Activated T-cell treated with anti-CD3 and anti-CD28 coated beads for 4 hours (primary cell): ENCODE measurements at regions not wholly inside any gene's neighbourhood (a gene's known extent, or its start where the extent isn't known, plus 50 kb on each side); places are given as distances from the start of the nearest gene placed in this dataset.
"Not testable (repeated sequence)": the region's sequence is repeated elsewhere in the genome, so short reads cannot be mapped to it uniquely, and the experiment has no call there.

Source experiments
- DNase-seq: peaks from one replicate; pipeline ENCODE4 v3.0.0-alpha.2; 2020

DNA sequence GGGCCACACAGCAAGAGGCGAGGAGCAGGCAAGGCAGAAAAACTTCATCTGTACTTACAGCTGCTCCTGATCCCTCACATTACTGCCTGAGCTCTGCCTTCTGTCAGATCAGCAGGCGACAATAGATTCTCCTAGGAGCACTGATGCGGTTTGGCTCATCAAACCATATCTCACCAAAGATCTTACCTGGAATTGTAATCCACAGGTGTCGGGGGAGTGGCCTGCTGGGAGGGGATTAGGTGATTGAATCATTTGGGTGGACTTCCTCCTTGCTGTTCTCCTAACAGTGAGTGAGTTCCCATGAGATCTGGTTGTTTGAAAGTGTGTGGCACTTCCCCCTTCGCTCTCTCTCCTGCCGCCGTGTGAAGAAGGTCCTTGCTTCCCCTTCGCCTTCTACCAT lies 647.3 kb downstream of the SOCS6 start:
- no peak for DNase-seq

DNA sequence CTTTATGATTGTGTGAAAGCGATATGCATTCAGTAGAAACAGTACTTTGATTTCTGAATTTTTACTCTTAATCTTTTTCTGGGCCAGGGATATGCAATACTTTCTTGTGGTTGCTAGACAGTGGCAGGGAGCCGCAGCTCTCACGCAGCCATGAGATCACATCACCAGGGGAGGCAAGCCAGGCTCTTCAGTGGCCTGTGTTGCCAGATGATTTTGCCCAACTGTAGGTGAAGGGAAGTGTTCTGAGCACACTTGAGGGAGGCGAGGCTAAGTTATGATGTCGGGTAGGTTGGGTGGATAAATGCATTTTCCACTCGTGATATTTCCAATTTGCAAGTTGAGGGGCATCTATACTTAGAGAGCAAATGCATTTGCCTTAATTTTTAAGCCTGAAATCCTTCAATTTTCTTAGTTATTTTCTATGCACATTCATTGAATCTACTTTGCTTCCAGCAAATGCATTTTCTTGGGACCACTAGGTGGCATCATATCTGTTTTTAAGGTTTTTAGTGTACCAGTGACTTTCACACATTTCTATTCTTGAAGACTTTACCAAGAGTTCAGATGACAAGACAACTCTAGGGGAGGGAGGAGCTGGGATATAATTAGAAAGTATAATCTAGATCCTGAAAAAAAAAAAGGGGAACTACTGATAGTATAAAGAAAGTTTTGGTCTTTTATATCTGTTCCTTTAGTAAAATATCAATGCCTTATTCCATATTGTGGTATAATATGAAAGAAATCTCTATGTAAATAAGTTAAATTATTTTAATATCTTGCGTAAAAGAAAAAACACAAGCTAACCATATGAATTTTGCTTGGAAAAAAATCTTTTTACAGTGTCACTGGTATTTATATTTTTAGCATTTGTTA lies 643.3 kb downstream of the SOCS6 start:
- DNase-seq, result no peak

- no peak for DNase-seq
Observed at GRCh38 chr18:70920840-70921374, 632.1 kb downstream of the SOCS6 start.

- DNase-seq, result no peak
Observed at GRCh38 chr18:70907673-70908072, 618.8 kb downstream of the SOCS6 start.

DNA sequence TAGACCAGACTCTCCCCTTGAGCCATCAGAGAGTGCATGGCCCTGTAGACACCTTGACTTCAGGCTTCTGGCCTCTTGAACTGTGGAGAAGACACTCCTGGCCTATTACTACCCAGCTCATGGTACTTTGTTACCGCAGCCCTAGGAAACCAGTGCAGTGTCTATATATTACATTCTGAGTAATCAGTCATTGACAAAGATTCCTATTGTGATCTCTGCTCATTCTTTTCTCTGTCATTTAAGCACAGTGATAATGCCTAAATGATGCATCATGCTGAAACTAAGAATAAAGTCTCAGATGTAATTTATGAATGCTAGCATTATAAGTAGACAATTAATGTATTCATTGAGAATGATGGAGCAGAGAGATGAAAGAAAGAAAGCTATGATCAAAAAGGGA lies 603.5 kb downstream of the SOCS6 start:
- DNase-seq, result no peak

DNA sequence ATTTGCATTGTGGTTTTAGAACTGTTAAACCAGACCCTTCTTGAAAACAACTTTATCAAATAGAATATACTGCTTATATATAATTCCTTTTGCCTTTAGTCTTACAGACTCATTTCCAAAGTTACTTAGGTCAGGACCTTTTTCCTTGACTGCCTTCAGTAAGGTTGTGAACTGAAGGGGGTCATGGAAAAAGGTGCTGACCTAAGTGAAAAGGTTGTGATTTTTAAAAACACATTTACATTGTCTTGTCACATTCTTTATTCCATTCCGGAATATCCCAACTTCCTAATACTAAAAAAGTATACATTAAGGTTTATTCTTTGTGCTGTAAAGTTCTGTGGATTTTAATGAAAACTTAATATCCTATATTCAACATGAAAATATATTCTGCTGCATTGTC lies 581.4 kb downstream of the SOCS6 start:
- DNase-seq, result no peak

- no peak for DNase-seq
Observed at GRCh38 chr18:70848329-70848728, 559.5 kb downstream of the SOCS6 start.

DNA sequence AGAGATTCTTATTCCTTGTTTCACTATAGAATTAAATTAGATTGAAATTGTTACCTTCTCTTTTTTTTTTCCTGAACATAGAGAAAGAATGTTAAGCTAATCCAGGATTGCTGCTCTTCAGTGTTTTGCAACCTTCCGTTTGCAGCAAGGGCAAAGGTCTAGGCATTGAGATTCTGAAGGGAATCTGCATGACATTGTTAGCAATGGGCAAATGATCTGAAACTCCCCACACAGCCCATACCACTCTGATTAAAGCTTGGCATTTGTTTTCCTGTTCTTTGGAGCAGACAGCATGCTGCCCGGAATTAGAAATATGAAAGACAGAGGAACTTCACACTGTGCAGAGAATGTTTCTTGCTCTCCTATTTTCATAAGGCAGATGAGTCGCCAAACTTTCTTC lies 551.8 kb downstream of the SOCS6 start:
- DNase-seq, result no peak

GRCh38 chr18:70827632-70828031 lies 538.8 kb downstream of the SOCS6 start:
- no peak for DNase-seq

DNA sequence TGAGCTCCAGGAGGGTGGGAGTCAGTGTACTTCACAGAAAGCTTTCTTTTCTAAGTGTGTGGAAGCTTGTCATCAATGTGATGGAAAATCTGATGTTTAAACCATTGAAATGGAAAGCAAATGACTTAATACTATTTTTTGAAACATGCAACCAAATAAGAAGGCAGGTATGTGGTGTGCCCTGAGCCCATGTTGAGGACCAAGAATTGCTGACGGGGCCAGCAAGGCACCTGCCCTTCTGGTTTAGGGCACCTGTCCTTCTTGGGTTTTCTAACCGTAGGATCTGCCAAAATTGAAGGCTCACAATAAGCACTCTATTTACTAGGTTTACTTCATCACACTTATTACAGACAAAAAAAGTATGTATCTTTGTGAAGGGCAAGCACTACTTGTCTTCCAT lies 537.7 kb downstream of the SOCS6 start:
- no peak for DNase-seq

- DNase-seq, result no peak
Observed at GRCh38 chr18:70822691-70823090, 533.8 kb downstream of the SOCS6 start.

DNA sequence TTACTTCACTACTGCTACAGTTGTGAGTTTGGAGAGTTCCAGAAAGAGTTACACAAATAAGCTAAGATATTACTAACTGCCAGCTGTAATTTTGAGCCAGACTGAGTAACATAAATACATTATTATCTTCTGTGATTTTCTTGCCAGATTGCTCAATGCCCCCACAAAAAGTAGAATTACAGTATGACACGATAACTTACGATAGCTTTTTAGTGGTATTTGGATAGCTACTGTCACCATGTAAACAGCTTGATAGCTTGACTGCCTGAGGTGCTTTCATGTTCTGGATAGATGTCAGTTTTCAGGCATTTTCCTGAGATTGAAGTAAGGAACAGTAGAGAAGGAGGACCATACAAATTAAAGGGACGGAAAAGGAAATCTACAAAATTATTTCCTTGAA lies 533.3 kb downstream of the SOCS6 start:
- DNase-seq, result no peak

DNA sequence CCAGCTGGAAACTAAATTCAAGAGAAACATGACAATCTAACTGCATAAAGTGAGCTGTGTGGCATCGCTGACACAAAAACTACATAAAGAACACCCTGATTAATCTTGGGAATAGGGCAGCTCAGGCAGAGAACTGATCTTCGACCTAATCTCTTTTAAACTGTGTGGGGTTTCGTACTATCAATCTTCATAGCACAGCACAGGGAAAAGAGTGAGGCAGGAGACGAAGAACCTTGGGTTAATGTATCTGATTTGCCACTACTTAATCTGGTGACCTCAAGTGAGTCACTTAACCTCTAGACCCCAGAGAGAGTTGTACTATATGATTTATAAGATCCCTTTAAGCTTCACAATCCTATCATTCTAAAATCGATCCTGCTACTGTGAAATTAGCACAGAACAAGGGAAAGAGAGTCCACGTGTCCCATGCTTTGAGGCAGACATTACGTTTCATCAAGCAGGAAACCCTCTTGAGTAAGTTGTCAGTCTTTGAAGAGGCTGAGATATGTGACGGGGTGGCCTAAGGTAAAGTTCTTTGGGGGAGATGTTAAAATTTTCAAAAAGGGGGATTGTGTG lies 519.7 kb downstream of the SOCS6 start:
- DNase-seq, result no peak

DNA sequence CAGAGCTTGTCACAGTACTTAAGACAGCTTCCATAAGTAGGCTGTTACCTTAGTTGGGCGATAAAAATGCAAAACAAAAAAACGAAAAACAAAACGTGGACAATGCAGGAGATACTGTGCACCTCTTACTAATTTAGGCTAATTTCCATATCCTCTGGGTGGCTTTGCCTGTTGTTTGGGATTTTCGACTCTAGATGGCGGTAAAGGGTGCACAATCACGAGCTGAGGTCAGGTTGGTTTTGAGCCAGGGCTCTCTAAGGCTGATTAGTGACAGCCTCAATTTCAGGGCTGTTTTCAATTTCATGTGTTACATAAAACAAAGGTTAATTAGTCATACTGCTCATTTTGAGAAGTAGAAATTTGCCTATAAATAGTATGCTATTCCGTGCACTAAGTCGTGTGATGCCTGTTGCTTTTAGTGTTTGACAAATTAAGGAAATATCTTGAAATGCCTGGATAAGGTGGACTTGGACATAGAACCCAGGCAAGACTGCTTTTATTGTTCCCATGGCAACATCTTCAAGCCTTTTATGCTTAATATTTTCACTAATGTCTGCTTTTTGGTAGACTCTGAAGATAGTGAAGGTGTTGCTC lies 493.1 kb downstream of the SOCS6 start:
- DNase-seq, result peak; percentile 52

DNA sequence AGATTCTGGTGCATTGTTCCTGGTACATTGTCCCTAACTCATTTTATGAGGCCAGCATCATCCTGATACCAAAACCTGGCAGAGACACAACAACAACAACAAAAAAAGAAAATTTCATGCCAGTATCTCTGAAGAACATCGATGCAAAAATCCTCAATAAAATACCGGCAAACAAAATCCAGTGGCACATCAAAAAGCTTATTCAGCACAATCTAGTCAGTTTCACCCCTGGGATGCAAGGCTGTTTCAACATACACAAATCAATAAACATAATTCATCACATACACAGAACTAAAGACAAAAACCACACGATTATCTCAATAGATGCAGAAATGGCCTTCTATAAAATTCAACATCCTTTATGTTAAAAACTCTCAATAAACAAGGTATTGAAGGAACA lies 477.4 kb downstream of the SOCS6 start:
- not testable (repeated sequence) for DNase-seq

GRCh38 chr18:70762812-70763211 lies 474.0 kb downstream of the SOCS6 start:
- no peak for DNase-seq

- no peak for DNase-seq
Observed at GRCh38 chr18:70758780-70759179, 469.9 kb downstream of the SOCS6 start.

DNA sequence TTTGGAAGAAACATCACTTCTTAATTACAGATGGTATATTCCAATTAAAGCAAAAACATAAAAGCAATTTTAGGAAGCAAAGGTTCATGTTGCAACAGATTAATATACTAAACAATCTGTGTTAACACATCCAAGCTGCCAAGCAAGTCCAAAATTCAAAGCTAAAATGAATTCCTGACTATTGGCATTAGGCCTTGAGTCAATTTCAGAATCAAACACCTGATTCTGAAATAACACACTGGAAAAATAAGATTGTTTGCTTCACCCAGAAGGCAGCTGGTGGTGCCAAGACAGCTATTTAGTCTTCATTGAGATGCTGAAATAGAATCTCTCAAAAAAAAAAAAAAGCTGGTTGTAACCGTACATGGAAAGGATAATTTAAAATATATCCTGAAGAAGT lies 465.6 kb downstream of the SOCS6 start:
- no peak for DNase-seq

DNA sequence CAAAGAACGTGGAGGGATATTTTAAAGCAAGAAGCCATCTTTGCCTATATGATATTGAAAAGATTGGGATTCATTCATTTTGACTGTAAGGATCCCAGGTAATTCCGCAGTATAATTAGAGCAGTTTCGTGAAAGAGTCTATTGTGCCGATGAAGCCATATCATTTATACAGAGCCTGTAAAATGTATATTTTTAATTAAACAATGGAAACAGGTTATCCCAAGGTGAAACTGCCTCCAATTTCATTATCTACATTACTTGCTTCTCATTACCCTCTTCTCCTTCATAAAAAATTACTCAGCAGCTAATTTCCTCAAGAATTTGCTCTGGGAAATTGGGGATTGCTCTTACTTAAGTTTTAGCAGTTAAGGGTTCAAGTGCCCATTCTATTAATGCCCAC lies 444.1 kb downstream of the SOCS6 start:
- DNase-seq, result no peak

GRCh38 chr18:70732188-70732587 lies 443.3 kb downstream of the SOCS6 start:
- DNase-seq, result no peak

GRCh38 chr18:70720607-70721006 lies 431.8 kb downstream of the SOCS6 start:
- DNase-seq, result no peak

GRCh38 chr18:70709720-70710119 lies 420.9 kb downstream of the SOCS6 start:
- DNase-seq, result no peak

DNA sequence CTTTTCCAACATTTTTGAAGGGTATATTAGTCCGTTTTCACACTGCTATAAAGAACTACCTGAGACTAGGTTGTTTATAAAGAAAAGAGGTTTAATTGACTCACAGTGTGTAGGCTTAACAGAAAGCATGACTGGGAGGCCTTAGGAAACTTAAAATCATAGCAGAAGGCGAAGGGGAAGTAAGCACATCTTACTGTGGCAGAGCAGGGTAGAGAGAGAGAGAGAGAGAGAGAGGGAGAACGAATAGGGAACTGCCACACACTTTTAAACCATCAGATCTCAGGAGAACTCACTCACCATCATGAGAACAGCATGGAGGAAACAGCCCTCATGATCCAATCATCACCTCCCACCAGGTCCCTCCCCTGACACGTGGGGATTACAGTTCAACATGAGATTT lies 420.3 kb downstream of the SOCS6 start:
- no peak for DNase-seq

DNA sequence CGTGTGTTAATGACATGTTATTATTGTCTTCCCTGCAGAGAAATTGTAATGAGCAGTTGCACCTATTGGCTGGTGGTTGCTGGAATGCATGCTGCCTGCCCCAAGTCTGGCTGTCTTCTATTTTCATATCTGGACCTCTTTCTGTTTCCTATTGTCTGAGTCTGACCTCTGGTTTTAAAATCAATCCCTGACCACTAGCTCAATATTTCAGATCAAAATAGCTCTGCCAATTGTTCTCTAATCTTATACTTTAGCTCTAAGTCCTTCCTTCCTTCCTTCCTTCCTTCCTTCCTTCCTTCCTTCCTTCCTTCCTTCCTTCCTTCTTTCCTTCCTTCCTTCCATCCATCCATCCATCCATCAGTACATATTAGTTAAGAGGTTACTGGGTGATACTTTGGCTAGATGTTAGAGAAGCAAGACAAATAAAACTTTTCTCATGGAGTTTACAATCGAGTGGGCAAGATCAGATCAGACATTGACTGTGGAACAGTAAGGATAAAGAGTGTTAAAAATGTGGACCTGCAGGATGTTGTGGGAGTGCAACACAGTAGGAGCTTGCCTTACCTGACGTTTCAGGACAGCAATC lies 417.1 kb downstream of the SOCS6 start:
- no peak for DNase-seq
